GM23338 (cell line): ENCODE measurements at regions not wholly inside any gene's neighbourhood (a gene's known extent, or its start where the extent isn't known, plus 50 kb on each side); places are given as distances from the start of the nearest gene placed in this dataset.

Experiments used
- ATAC-seq: fragments of 200-7000 bp; cut with Tn5 transposase; 3 replicates; pipeline ENCODE4 v1.9.1; 2020
- DNase-seq: peaks from one replicate; pipeline ENCODE4 v3.0.0-alpha.2; 2015; ENCODE audit warnings: low spot score
- H2AFZ ChIP-seq: fragments of 200-600 bp; sonication (generic); 2 replicates; pipeline ENCODE4 v1.8.0; 2016; ENCODE audit warnings: antibody characterized with exemption, mild to moderate bottlenecking, moderate library complexity
- H3F3A ChIP-seq: fragments of 200-600 bp; sonication (generic); replicated peaks from 2 replicates; pipeline ENCODE4 v1.8.0; 2017; ENCODE audit warnings: antibody characterized with exemption, mixed run types, low read depth
- H3K27ac ChIP-seq: fragments of 200-600 bp; sonication (generic); 2 replicates; pipeline ENCODE4 v1.6.1; 2016; ENCODE audit warnings: low read depth
- H3K27me3 ChIP-seq: fragments of 200-600 bp; sonication (generic); 2 replicates; pipeline ENCODE4 v1.8.0; 2016; ENCODE audit warnings: mild to moderate bottlenecking, mixed run types, moderate library complexity; ENCODE audit not compliant: insufficient read depth
- H3K36me3 ChIP-seq: fragments of 200-600 bp; sonication (generic); 2 replicates; pipeline ENCODE4 v1.8.0; 2016; ENCODE audit warnings: mild to moderate bottlenecking; ENCODE audit not compliant: insufficient read depth
- H3K4me1 ChIP-seq: fragments of 200-600 bp; sonication (generic); 2 replicates; pipeline ENCODE4 v1.8.0; 2016; ENCODE audit warnings: mild to moderate bottlenecking, moderate library complexity; ENCODE audit not compliant: insufficient read depth
- H3K4me2 ChIP-seq: fragments of 200-600 bp; sonication (generic); 2 replicates; pipeline ENCODE4 v1.7.1; 2017; ENCODE audit warnings: mixed run types
- H3K4me3 ChIP-seq: fragments of 200-600 bp; sonication (generic); 2 replicates; pipeline ENCODE4 v1.6.1; 2016; ENCODE audit warnings: mixed run types
- H3K79me2 ChIP-seq: fragments of 200-600 bp; sonication (generic); replicated peaks from 2 replicates; pipeline ENCODE4 v1.8.0; 2017; ENCODE audit warnings: mild to moderate bottlenecking; ENCODE audit not compliant: insufficient read depth
- H3K9me2 ChIP-seq: fragments of 200-600 bp; sonication (generic); 2 replicates; pipeline ENCODE4 v1.8.0; 2017; ENCODE audit not compliant: insufficient read depth
- H4K20me1 ChIP-seq: fragments of 200-600 bp; sonication (generic); replicated peaks from 2 replicates; pipeline ENCODE4 v1.8.0; 2017; ENCODE audit warnings: mild to moderate bottlenecking; ENCODE audit not compliant: insufficient read depth
- H3K27ac Mint-ChIP-seq: 2 replicates; pipeline ENCODE4 v1.8.0; 2020; ENCODE audit warnings: inconsistent platforms, mild to moderate bottlenecking, moderate library complexity, mixed read lengths
- H3K27me3 Mint-ChIP-seq: 3 replicates; pipeline ENCODE4 v1.8.0; 2022; ENCODE audit warnings: low read depth, mild to moderate bottlenecking, moderate library complexity, mixed read lengths, inconsistent platforms; ENCODE audit not compliant: insufficient read depth, poor library complexity
- H3K36me3 Mint-ChIP-seq: 3 replicates; pipeline ENCODE4 v1.8.0; 2021; ENCODE audit warnings: low read depth, mild to moderate bottlenecking, inconsistent platforms, moderate library complexity, mixed read lengths
- H3K4me1 Mint-ChIP-seq: 3 replicates; pipeline ENCODE4 v1.8.0; 2020; ENCODE audit warnings: mild to moderate bottlenecking, inconsistent platforms, mixed read lengths
- H3K4me3 Mint-ChIP-seq: 3 replicates; pipeline ENCODE4 v1.8.0; 2021; ENCODE audit warnings: moderate library complexity, mild to moderate bottlenecking, inconsistent platforms, mixed read lengths
- H3K9me3 Mint-ChIP-seq: 3 replicates; pipeline ENCODE4 v1.8.0; 2020; ENCODE audit warnings: moderate library complexity, mild to moderate bottlenecking, inconsistent platforms, mixed read lengths
- CREB1 ChIP-seq: fragments of 250-450 bp; sonication (Bioruptor Pico); IDR thresholded peaks from 2 replicates; pipeline ENCODE4 v1.5.0; 2020; ENCODE audit warnings: low read depth, mild to moderate bottlenecking, moderate library complexity
- EZH2 ChIP-seq: fragments of 200-600 bp; sonication (generic); IDR thresholded peaks from one replicate; pipeline ENCODE4 v1.8.0; 2017; ENCODE audit warnings: antibody characterized with exemption, mild to moderate bottlenecking, low read depth; ENCODE audit not compliant: unreplicated experiment
- EZH2phosphoT487 ChIP-seq: fragments of 200-600 bp; sonication (generic); IDR thresholded peaks from one replicate; pipeline ENCODE4 v1.8.1; 2018; ENCODE audit warnings: antibody characterized with exemption; ENCODE audit not compliant: unreplicated experiment
- JUNB ChIP-seq: IDR thresholded peaks from one replicate; pipeline ENCODE4 v1.6.1; 2016; ENCODE audit warnings: antibody characterized with exemption; ENCODE audit not compliant: unreplicated experiment
- NANOG ChIP-seq: IDR thresholded peaks from 2 replicates; pipeline ENCODE4 v1.6.1; 2016; ENCODE audit warnings: antibody characterized with exemption, borderline replicate concordance
- POLR2AphosphoS5 ChIP-seq: IDR thresholded peaks from 2 replicates; pipeline ENCODE4 v1.6.1; 2016; ENCODE audit warnings: antibody characterized with exemption, low read depth
- REST ChIP-seq: IDR thresholded peaks from one replicate; pipeline ENCODE4 v1.6.1; 2018; ENCODE audit warnings: antibody characterized with exemption; ENCODE audit not compliant: unreplicated experiment
- STAT1 ChIP-seq: IDR thresholded peaks from one replicate; pipeline ENCODE4 v1.6.1; 2016; ENCODE audit warnings: antibody characterized with exemption; ENCODE audit not compliant: unreplicated experiment
- ZNF114 ChIP-seq: fragments of 250-450 bp; sonication (Bioruptor Pico); IDR thresholded peaks from 2 replicates; pipeline ENCODE4 v1.5.0; 2020; ENCODE audit warnings: mild to moderate bottlenecking, moderate library complexity
- ZNF331 ChIP-seq: fragments of 250-450 bp; sonication (Bioruptor Pico); IDR thresholded peaks from 2 replicates; pipeline ENCODE4 v1.5.0; 2020; ENCODE audit warnings: low read depth, mild to moderate bottlenecking, moderate library complexity
- TF ChIP-seq, protein P1 (sequence below), 2 experiments: fragments of 200-600 bp in 1 of 2; sonication (generic) in 1 of 2; conservative IDR thresholded peaks; 2 replicates each; pipeline versions ENCODE4 v1.5.1 to v1.6.1; 2016 to 2017; ENCODE audit warnings: antibody characterized with exemption in 2 of 2, low read depth in 2 of 2, mild to moderate bottlenecking in 2 of 2, moderate library complexity in 1 of 2
- TF ChIP-seq, protein P2 (sequence below): IDR thresholded peaks from 2 replicates; pipeline ENCODE4 v1.6.1; 2016; ENCODE audit warnings: antibody characterized with exemption

- H3K4me3 Mint-ChIP-seq = peak overlapping the region; percentile 67
- Histone ChIP-seq H3K79me2 (no peaks in the 10 kb centered on the region), H3K4me2 (peak overlapping the region; percentile 66), H3K4me1 (peaks cover 9% of the 10 kb centered on the region), H3F3A (no peaks in the 10 kb centered on the region), H3K4me3 (peak overlapping the region; percentile 47), H4K20me1 (no peaks in the 10 kb centered on the region), H2AFZ (peak overlapping the region; percentile 87; the same call in 1 of the 2 replicates), H3K27ac (no peak overlapping the region), H3K36me3 (no peaks in the 10 kb centered on the region), H3K27me3 (0 out of 2 replicates have a peak, but pooled peaks cover 5% of the 10 kb centered on the region), H3K9me2 (no peaks in the 10 kb centered on the region)
- H3K4me1 Mint-ChIP-seq = peaks cover 15% of the 10 kb centered on the region
- peak; percentile 15; the same call in 1 of the 3 replicates for ATAC-seq
- no peaks in the 10 kb centered on the region for H3K36me3 Mint-ChIP-seq
- peak; percentile 1 for DNase-seq
- H3K27me3 Mint-ChIP-seq = peaks cover 2% of the 10 kb centered on the region
- TF ChIP-seq CREB1 (CRISPR knock-in tag) = no peak
- TF ChIP-seq, protein P1, sequence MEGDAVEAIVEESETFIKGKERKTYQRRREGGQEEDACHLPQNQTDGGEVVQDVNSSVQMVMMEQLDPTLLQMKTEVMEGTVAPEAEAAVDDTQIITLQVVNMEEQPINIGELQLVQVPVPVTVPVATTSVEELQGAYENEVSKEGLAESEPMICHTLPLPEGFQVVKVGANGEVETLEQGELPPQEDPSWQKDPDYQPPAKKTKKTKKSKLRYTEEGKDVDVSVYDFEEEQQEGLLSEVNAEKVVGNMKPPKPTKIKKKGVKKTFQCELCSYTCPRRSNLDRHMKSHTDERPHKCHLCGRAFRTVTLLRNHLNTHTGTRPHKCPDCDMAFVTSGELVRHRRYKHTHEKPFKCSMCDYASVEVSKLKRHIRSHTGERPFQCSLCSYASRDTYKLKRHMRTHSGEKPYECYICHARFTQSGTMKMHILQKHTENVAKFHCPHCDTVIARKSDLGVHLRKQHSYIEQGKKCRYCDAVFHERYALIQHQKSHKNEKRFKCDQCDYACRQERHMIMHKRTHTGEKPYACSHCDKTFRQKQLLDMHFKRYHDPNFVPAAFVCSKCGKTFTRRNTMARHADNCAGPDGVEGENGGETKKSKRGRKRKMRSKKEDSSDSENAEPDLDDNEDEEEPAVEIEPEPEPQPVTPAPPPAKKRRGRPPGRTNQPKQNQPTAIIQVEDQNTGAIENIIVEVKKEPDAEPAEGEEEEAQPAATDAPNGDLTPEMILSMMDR (conservative IDR thresholded peaks at IDR 0.05; ENCODE audit: low read depth in 2 of 2) = no peak
- no peak for TF ChIP-seq EZH2phosphoT487
- TF ChIP-seq REST = no peak
- TF ChIP-seq, protein P2, sequence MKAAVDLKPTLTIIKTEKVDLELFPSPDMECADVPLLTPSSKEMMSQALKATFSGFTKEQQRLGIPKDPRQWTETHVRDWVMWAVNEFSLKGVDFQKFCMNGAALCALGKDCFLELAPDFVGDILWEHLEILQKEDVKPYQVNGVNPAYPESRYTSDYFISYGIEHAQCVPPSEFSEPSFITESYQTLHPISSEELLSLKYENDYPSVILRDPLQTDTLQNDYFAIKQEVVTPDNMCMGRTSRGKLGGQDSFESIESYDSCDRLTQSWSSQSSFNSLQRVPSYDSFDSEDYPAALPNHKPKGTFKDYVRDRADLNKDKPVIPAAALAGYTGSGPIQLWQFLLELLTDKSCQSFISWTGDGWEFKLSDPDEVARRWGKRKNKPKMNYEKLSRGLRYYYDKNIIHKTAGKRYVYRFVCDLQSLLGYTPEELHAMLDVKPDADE = no peak
- no peak for TF ChIP-seq EZH2
- TF ChIP-seq JUNB = no peak
- no peak for TF ChIP-seq STAT1
- TF ChIP-seq POLR2AphosphoS5 = no peak
- no peak for TF ChIP-seq ZNF331
- no peak for TF ChIP-seq NANOG
- no peak for TF ChIP-seq ZNF114 (CRISPR knock-in tag)
- peak overlapping the region; percentile 11; the same call in 1 of the 2 replicates for H3K27ac Mint-ChIP-seq
- H3K9me3 Mint-ChIP-seq = no peaks in the 10 kb centered on the region; the same call in 2 of the 3 replicates
Observed at GRCh38 chr5:175060257-175060656, 335.9 kb downstream of the MSX2 start.
